MM.1S (cell line): ENCODE measurements at regions not wholly inside any gene's neighbourhood (a gene's known extent, or its start where the extent isn't known, plus 50 kb on each side); places are given as distances from the start of the nearest gene placed in this dataset.

ENCODE experiments used
- DNase-seq: peaks from one replicate; pipeline ENCODE4 v3.0.0-alpha.2; 2015
- H2AFZ ChIP-seq: fragments of 300-600 bp; sonication (generic); 2 replicates; pipeline ENCODE4 v1.6.0; 2016; ENCODE audit warnings: antibody characterized with exemption, low read length
- H3F3A ChIP-seq: fragments of 300-600 bp; sonication (generic); 2 replicates; pipeline ENCODE4 v1.6.1; 2016; ENCODE audit warnings: mild to moderate bottlenecking, antibody characterized with exemption, low read length, moderate library complexity, mixed read lengths; ENCODE audit not compliant: insufficient read depth
- H3K27ac ChIP-seq: fragments of 300-600 bp; sonication (generic); 2 replicates; pipeline ENCODE4 v1.5.1; 2016; ENCODE audit warnings: mild to moderate bottlenecking, low read length
- H3K27me3 ChIP-seq: fragments of 300-600 bp; sonication (generic); replicated peaks from 2 replicates; pipeline ENCODE4 v1.6.0; 2016; ENCODE audit warnings: low read length; ENCODE audit not compliant: insufficient read depth
- H3K36me3 ChIP-seq: fragments of 300-600 bp; sonication (generic); replicated peaks from 2 replicates; pipeline ENCODE4 v1.6.1; 2016; ENCODE audit warnings: mild to moderate bottlenecking, low read length, mixed read lengths; ENCODE audit not compliant: insufficient read depth
- H3K4me1 ChIP-seq: fragments of 300-600 bp; sonication (generic); 2 replicates; pipeline ENCODE4 v1.6.1; 2016; ENCODE audit warnings: low read length, mixed read lengths
- H3K4me2 ChIP-seq: fragments of 300-600 bp; sonication (generic); 2 replicates; pipeline ENCODE4 v1.6.0; 2016; ENCODE audit warnings: low read depth, low read length
- H3K4me3 ChIP-seq: fragments of 300-600 bp; sonication (generic); 2 replicates; pipeline ENCODE4 v1.5.1; 2016; ENCODE audit warnings: low read length, mixed read lengths
- H3K79me2 ChIP-seq: fragments of 300-600 bp; sonication (generic); 2 replicates; pipeline ENCODE4 v1.6.1; 2016; ENCODE audit warnings: mixed run types, low read length, mixed read lengths
- H3K9ac ChIP-seq: fragments of 300-600 bp; sonication (generic); 2 replicates; pipeline ENCODE4 v1.6.1; 2016; ENCODE audit warnings: low read length, mixed read lengths
- H3K9me2 ChIP-seq: fragments of 300-600 bp; sonication (generic); replicated peaks from 2 replicates; pipeline ENCODE4 v1.6.1; 2016; ENCODE audit warnings: mild to moderate bottlenecking, low read length, mixed read lengths; ENCODE audit not compliant: insufficient read depth
- H3K9me3 ChIP-seq: fragments of 300-600 bp; sonication (generic); replicated peaks from 2 replicates; pipeline ENCODE4 v1.6.1; 2016; ENCODE audit warnings: mild to moderate bottlenecking, low read length, mixed read lengths; ENCODE audit not compliant: insufficient read depth
- H4K20me1 ChIP-seq: fragments of 300-600 bp; sonication (generic); 2 replicates; pipeline ENCODE4 v1.6.1; 2016; ENCODE audit warnings: mild to moderate bottlenecking, low read length, moderate library complexity, mixed read lengths; ENCODE audit not compliant: insufficient read depth
- EZH2 ChIP-seq: fragments of 300-600 bp; sonication (generic); optimal IDR thresholded peaks from 2 replicates; pipeline ENCODE3; 2017; ENCODE audit warnings: low read depth, mild to moderate bottlenecking, antibody characterized with exemption, low read length, mixed read lengths
- EZH2phosphoT487 ChIP-seq: fragments of 300-600 bp; sonication (generic); IDR thresholded peaks from 2 replicates; pipeline ENCODE4 v1.6.1; 2018; ENCODE audit warnings: antibody characterized with exemption, low read length
- TF ChIP-seq, protein P1 (sequence below): fragments of 300-600 bp; sonication (generic); IDR thresholded peaks from 2 replicates; pipeline ENCODE4 v1.5.1; 2016; ENCODE audit warnings: antibody characterized with exemption, low read length, mixed read lengths

DNA sequence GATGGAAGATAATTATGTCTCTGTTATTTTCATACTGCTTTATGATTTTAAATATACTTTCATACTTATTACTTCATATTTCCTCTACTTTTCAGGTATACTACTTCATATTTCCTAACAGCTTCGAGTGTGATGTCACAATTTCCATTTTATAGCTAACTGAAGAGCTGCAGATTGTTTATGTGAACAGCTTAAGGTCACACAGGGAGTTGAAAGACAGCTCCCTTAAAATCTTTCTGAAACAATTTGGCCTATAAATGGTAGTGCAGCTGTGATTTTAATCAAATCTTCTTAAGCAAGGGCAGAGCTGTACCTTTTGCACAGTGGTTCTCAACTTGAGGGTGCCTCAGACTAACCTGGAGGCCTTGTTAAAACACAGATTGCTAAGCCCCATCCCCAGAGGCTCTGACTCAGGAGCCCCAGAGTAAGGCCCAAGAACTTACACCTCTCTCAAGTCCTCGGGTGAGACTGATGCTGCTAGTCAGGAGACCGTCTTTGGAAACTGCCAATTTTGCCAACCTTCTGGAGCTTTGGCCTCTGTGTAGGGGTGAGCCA, 347.0 kb upstream of the HSF2 start:
- H4K20me1 ChIP-seq: no peaks in the 10 kb centered on the region
- H3K4me1 ChIP-seq: no peaks in the 10 kb centered on the region
- H3K27ac ChIP-seq: no peak overlapping the region
- H2AFZ ChIP-seq: no peak overlapping the region
- H3K9me2 ChIP-seq: no peaks in the 10 kb centered on the region
- H3K9ac ChIP-seq: no peak overlapping the region
- TF ChIP-seq, protein P1, sequence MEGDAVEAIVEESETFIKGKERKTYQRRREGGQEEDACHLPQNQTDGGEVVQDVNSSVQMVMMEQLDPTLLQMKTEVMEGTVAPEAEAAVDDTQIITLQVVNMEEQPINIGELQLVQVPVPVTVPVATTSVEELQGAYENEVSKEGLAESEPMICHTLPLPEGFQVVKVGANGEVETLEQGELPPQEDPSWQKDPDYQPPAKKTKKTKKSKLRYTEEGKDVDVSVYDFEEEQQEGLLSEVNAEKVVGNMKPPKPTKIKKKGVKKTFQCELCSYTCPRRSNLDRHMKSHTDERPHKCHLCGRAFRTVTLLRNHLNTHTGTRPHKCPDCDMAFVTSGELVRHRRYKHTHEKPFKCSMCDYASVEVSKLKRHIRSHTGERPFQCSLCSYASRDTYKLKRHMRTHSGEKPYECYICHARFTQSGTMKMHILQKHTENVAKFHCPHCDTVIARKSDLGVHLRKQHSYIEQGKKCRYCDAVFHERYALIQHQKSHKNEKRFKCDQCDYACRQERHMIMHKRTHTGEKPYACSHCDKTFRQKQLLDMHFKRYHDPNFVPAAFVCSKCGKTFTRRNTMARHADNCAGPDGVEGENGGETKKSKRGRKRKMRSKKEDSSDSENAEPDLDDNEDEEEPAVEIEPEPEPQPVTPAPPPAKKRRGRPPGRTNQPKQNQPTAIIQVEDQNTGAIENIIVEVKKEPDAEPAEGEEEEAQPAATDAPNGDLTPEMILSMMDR: no peak
- TF ChIP-seq EZH2phosphoT487: no peak
- TF ChIP-seq EZH2: no peak
- H3K4me3 ChIP-seq: no peak overlapping the region
- no peaks in the 10 kb centered on the region for H3K36me3 ChIP-seq
- no peak overlapping the region for H3K4me2 ChIP-seq
- H3K27me3 ChIP-seq: no peaks in the 10 kb centered on the region
- H3K9me3 ChIP-seq: no peaks in the 10 kb centered on the region
- DNase-seq: no peak
- H3F3A ChIP-seq: no peaks in the 10 kb centered on the region
- H3K79me2 ChIP-seq: no peaks in the 10 kb centered on the region

- no peaks in the 10 kb centered on the region for H3K79me2 ChIP-seq
- DNase-seq: no peak
- TF ChIP-seq EZH2 (no peak), EZH2phosphoT487 (no peak)
- TF ChIP-seq, protein P1: no peak
Measured at GRCh38 chr6:122059918-122060317, 339.5 kb upstream of the HSF2 start.

DNA sequence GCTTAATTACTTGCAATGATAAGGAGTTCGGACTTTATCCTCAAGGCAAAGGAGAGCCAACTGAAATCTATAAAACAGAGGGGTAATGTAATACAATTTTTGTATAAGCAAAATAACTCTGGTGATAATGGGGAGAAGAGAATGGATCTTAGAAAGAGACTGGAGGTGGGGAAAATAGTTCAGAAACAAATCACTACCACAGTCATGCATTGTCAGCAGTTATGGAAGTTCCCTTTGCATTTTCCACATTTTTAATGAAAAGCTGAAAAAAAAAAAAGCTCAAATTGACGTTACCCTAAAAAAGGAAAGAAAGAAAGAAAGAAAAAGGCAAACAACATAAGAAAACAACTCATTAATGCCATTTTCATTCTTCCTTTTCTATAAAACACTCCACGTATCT, 337.6 kb upstream of the HSF2 start:
- no peak overlapping the region for H3K4me2 ChIP-seq
- no peaks in the 10 kb centered on the region for H3K9me3 ChIP-seq
- no peaks in the 10 kb centered on the region for H3F3A ChIP-seq
- H3K4me3 ChIP-seq: no peak overlapping the region
- H3K27me3 ChIP-seq: no peaks in the 10 kb centered on the region
- no peak overlapping the region for H2AFZ ChIP-seq
- TF ChIP-seq EZH2phosphoT487: no peak
- TF ChIP-seq, protein P1: no peak
- no peak for TF ChIP-seq EZH2
- no peak overlapping the region for H3K27ac ChIP-seq
- H4K20me1 ChIP-seq: no peaks in the 10 kb centered on the region
- no peaks in the 10 kb centered on the region for H3K79me2 ChIP-seq
- no peaks in the 10 kb centered on the region for H3K9me2 ChIP-seq
- DNase-seq: no peak
- no peaks in the 10 kb centered on the region for H3K36me3 ChIP-seq
- H3K9ac ChIP-seq: no peak overlapping the region
- no peaks in the 10 kb centered on the region for H3K4me1 ChIP-seq

More at GRCh38 chr6:122059918-122060317, 339.5 kb upstream of the HSF2 start:
- no peaks in the 10 kb centered on the region for H4K20me1 ChIP-seq
- no peak overlapping the region for H2AFZ ChIP-seq
- no peaks in the 10 kb centered on the region for H3K4me1 ChIP-seq
- no peak overlapping the region for H3K4me3 ChIP-seq
- no peak overlapping the region for H3K27ac ChIP-seq
- H3K9ac ChIP-seq: no peak overlapping the region
- no peaks in the 10 kb centered on the region for H3K9me3 ChIP-seq
- no peaks in the 10 kb centered on the region for H3K9me2 ChIP-seq
- no peaks in the 10 kb centered on the region for H3F3A ChIP-seq
- H3K27me3 ChIP-seq: no peaks in the 10 kb centered on the region
- H3K36me3 ChIP-seq: no peaks in the 10 kb centered on the region
- H3K4me2 ChIP-seq: no peak overlapping the region
